Hypothalamus (tissue), 51 donors: ENCODE measurements at regions not wholly inside any gene's neighbourhood (a gene's known extent, or its start where the extent isn't known, plus 50 kb on each side); places are given as distances from the start of the nearest gene placed in this dataset.
"Not testable (repeated sequence)": the region's sequence is repeated elsewhere in the genome, so short reads cannot be mapped to it uniquely, and the experiment has no call there.

Experiments
- DNase-seq, 51 donors: peaks; one replicate each; lab custom pipeline; 2025; lab: John Stamatoyannopoulos, UW

- DNase-seq = no peak
Observed at GRCh38 chr5:86482008-86482407, 135.7 kb upstream of the COX7C start.

DNA sequence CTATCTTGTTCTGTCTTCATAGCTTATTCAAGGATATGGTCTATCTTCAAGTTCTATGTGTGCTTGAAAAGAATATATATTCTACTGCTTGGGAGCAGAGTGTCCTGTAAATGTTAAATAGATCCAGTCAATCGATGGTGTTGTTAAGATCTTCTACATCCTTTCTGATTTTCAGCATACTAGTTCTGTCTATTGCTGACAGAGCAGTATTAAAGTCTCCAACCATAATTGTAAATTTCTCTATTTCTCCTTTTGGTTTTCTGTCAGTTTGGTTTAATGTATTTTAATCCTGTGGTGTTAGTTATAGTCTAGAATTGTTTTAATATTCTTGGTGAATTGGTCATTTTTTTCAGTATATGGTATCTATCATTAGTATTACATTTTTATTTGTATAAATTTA is 124.0 kb upstream of the COX7C start:
- no peak for DNase-seq

DNA sequence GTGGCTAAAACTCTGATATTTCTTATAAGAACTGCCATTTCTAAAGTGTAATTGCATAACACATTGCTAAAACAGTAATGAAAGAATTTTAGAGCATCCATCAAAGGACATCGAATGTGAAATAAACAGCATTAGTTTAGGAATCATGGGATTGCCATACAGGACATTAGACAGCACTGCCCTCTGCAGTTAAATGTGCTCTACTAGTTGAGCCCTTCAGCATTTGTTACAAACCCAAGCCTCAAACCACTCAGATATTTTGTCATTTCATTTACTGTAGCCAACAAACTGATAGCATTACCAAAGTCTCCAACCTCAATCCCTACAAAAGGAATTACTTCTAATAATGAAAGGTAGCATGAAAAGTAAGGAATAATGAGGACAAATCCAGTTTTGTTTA is 116.8 kb upstream of the COX7C start:
- DNase-seq = no peak

GRCh38 chr5:86507574-86507973 is 110.2 kb upstream of the COX7C start:
- no peak for DNase-seq

GRCh38 chr5:86510330-86510915 is 107.3 kb upstream of the COX7C start:
- DNase-seq = not testable (repeated sequence)

DNA sequence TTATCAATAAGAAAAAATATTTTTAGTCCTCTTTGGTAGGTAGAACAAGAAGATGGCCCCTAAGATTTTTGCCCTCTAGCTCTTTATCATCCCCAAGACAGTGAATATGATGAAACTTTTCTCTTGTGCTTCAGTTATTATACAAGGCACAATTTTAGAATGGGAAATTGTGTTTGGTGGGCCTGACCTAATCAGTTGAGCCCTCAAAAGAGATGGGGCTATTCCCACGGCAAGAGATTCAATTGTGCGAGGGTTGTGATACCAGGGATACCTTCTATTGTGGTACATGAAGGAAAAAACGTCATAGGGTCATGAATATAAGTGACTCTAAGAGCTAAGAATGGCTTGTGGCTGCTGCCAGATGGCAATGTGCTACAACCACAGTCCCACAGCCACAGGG is 94.0 kb upstream of the COX7C start:
- no peak for DNase-seq

- no peak for DNase-seq
Observed at GRCh38 chr5:86525622-86526021, 92.1 kb upstream of the COX7C start.

DNA sequence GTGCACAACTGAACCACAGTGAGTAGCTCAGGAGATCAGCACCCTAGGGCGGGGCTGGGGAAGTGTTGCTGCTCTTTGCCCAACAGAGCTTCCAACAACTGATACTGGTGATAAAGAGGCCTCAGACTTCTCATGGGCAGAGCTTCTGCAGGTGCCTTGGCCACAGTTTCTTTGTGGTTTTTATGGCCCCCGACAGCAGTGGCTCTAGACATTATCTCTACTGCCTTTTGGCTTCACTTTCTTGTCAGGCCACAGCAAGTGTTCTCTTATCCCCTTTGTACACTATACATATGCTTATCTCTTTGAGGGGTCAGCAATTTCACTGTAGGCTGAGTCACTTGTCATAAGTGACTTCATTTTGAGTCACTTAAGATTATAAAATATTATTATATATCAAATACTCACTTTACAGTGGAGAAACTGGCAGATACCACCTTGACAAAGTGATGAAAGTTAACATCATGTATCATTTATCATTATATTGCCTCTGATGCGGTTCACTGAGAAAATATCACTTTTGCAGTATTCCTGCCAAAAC is 90.9 kb upstream of the COX7C start:
- no peak for DNase-seq

DNA sequence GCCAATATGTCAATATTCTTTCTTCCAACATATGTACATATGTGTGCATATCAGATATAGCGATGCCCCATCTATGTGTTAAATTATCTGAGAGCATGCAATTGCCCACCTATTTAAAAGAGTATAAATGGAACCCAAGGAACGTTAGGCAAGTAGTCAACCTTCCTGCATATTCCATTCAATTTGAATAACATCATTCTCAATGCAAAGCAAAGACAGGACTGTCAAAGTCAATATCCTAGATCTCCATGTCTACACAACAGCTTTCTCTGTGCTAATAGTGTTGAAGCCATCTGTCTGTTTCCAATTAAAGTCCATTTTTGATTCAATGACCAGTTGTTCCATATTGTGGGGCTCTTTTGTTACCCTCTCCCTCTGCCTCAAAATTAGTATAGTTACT is 85.3 kb upstream of the COX7C start:
- no peak for DNase-seq

- no peak for DNase-seq
Observed at GRCh38 chr5:86536396-86536795, 81.3 kb upstream of the COX7C start.

- DNase-seq = no peak
Observed at GRCh38 chr5:86542532-86542931, 75.2 kb upstream of the COX7C start.

DNA sequence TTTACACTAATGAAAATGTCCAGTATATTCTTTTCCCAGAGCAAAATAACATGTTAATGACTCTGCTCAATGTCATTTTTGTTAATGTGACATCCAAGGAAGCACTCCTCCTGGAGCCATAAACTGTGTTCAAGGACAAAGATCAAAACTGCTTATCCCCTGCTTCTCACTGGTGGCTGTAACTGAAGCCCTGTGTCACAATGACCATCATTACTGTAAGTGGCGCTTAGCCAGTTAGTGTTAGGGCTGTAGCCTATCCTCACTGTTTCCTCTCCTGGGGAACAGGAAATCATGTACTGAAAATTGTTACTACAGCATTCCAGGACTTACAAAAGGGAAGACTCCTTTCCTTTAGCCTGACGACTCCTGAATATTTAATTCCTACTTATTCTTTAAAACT is 71.7 kb upstream of the COX7C start:
- DNase-seq = no peak

- DNase-seq = no peak
Observed at GRCh38 chr5:86546582-86546981, 71.2 kb upstream of the COX7C start.

- DNase-seq = no peak
Observed at GRCh38 chr5:86554638-86555037, 63.1 kb upstream of the COX7C start.

- DNase-seq = no peak
Observed at GRCh38 chr5:86557920-86558319, 59.8 kb upstream of the COX7C start.

DNA sequence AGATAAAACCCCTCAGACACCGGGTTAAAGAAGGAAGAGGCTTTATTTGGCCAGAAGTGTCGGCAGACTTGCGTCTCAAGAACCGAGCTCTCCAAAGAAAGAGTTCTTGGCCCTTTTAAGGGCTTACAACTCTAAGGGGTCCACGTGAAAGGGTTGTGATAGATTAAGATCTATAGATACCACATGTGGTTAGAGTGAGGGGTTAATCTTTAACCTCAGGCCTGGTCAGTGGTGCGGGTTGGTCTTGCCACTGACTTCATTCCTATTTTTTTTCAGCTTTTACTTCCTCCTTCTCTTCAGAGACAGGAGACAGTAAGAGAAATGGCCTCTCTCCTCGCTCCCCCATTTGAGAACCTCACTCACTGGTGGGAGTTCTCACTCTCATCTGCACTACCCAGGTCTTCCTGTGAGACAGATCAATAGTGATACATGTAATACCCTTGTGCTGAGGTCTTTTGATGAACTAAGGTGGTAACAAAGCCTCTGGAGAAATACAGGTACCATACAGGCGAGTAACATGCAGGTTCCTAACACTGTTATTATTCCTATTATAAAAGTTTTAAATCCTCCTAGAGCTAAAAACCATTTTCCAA is 52.4 kb upstream of the COX7C start:
- no peak for DNase-seq

DNA sequence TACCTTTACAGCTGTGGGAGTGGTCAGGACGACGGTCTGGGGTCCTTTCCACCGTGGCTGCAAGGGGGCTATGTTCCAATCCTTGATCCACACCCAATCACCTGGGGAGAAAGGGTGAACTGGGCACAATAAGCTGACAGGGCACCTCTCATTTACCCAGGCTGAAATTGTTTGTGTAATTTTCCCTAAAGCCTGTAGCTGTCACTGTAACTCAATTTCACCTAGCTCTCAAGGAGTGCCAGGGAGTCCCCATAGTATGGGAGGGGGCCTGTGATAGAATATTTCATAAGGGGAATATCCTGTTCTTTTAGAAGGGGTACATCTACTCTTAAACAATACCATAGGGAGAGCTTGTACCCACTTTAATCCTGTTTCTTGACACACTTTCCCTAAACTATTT is 51.7 kb upstream of the COX7C start:
- DNase-seq = not testable (repeated sequence)
